ENCODE measurements at regions not wholly inside any gene's neighbourhood (a gene's known extent, or its start where the extent isn't known, plus 50 kb on each side); places are given as distances from the start of the nearest gene placed in this dataset.

DNA sequence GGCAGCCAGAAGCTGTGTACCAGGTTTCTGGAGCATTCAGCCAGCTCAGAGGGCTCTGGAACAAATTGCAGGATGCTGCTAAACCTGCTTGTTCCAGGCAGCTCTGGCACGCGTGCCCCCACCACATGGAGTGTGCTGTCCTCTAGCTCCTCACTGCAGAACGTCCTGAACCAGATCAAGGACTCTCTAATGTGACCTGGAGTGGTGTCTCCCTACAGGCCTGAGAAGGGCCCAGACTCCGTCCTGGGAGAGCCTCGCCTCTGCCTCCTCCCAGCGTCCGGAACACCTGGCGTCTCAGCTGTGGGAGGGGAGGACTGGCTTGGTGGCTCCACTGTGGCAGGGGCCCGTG, 115.6 kb upstream of the GPC1 start:
- peaks cover 34% of the 10 kb centered on the region for H3K4me1 Mint-ChIP-seq (ENCODE audit: low read depth)
- H3K4me3 Mint-ChIP-seq (ENCODE audit: unreplicated experiment): no peak overlapping the region
- no peaks in the 10 kb centered on the region for H3K27me3 Mint-ChIP-seq (ENCODE audit: low read depth)
- H3K27ac Mint-ChIP-seq (ENCODE audit: unreplicated experiment): peak overlapping the region; percentile 96
- no peaks in the 10 kb centered on the region for H3K36me3 Mint-ChIP-seq (ENCODE audit: low read depth)
- no peak for DNase-seq (ENCODE audit: low spot score)
- H3K9me3 Mint-ChIP-seq (ENCODE audit: low read depth): peaks cover 10% of the 10 kb centered on the region
- TF ChIP-seq CTCF (IDR thresholded peaks at IDR 0.05): peak; percentile 28

- peak; percentile 98 for DNase-seq (ENCODE audit: low spot score)
- TF ChIP-seq CTCF (IDR thresholded peaks at IDR 0.05): no peak
- peak overlapping the region; percentile 96 for H3K27ac Mint-ChIP-seq (ENCODE audit: unreplicated experiment)
Observed at GRCh38 chr2:240320204-240320993, 115.1 kb upstream of the GPC1 start.

GRCh38 chr2:240322231-240322955, 113.1 kb upstream of the GPC1 start:
- peaks cover 43% of the 10 kb centered on the region for H3K4me1 Mint-ChIP-seq (ENCODE audit: low read depth)
- H3K4me3 Mint-ChIP-seq (ENCODE audit: unreplicated experiment): no peak overlapping the region
- H3K9me3 Mint-ChIP-seq (ENCODE audit: low read depth): no peaks in the 10 kb centered on the region
- no peaks in the 10 kb centered on the region for H3K36me3 Mint-ChIP-seq (ENCODE audit: low read depth)
- peak; percentile 92 for DNase-seq (ENCODE audit: low spot score)
- no peak overlapping the region for H3K27ac Mint-ChIP-seq (ENCODE audit: unreplicated experiment)
- H3K27me3 Mint-ChIP-seq (ENCODE audit: low read depth): no peaks in the 10 kb centered on the region
- no peak for TF ChIP-seq CTCF (IDR thresholded peaks at IDR 0.05)

More at GRCh38 chr2:240320204-240320993, 115.1 kb upstream of the GPC1 start:
- peak overlapping the region; percentile 9 for H3K4me3 Mint-ChIP-seq (ENCODE audit: unreplicated experiment)
- H3K4me1 Mint-ChIP-seq (ENCODE audit: low read depth): peaks cover 36% of the 10 kb centered on the region
- no peaks in the 10 kb centered on the region for H3K27me3 Mint-ChIP-seq (ENCODE audit: low read depth)
- no peaks in the 10 kb centered on the region for H3K36me3 Mint-ChIP-seq (ENCODE audit: low read depth)
- H3K9me3 Mint-ChIP-seq (ENCODE audit: low read depth): peaks cover 10% of the 10 kb centered on the region

GRCh38 chr2:240322991-240323390, 112.5 kb upstream of the GPC1 start:
- H3K9me3 Mint-ChIP-seq (ENCODE audit: low read depth): no peaks in the 10 kb centered on the region
- H3K36me3 Mint-ChIP-seq (ENCODE audit: low read depth): no peaks in the 10 kb centered on the region
- no peak overlapping the region for H3K4me3 Mint-ChIP-seq (ENCODE audit: unreplicated experiment)
- H3K27ac Mint-ChIP-seq (ENCODE audit: unreplicated experiment): no peak overlapping the region
- peaks cover 43% of the 10 kb centered on the region for H3K4me1 Mint-ChIP-seq (ENCODE audit: low read depth)
- no peak for TF ChIP-seq CTCF (IDR thresholded peaks at IDR 0.05)
- no peaks in the 10 kb centered on the region for H3K27me3 Mint-ChIP-seq (ENCODE audit: low read depth)
- no peak for DNase-seq (ENCODE audit: low spot score)

- no peak for TF ChIP-seq CTCF (IDR thresholded peaks at IDR 0.05)
- H3K27me3 Mint-ChIP-seq (ENCODE audit: low read depth): no peaks in the 10 kb centered on the region
- DNase-seq (ENCODE audit: low spot score): no peak
- H3K27ac Mint-ChIP-seq (ENCODE audit: unreplicated experiment): no peak overlapping the region
- no peak overlapping the region for H3K4me3 Mint-ChIP-seq (ENCODE audit: unreplicated experiment)
- H3K9me3 Mint-ChIP-seq (ENCODE audit: low read depth): no peaks in the 10 kb centered on the region
- H3K4me1 Mint-ChIP-seq (ENCODE audit: low read depth): peaks cover 38% of the 10 kb centered on the region
- H3K36me3 Mint-ChIP-seq (ENCODE audit: low read depth): no peaks in the 10 kb centered on the region
Observed at GRCh38 chr2:240323601-240324291, 111.7 kb upstream of the GPC1 start.
